HEK293 (cell line): ENCODE measurements at regions not wholly inside any gene's neighbourhood (a gene's known extent, or its start where the extent isn't known, plus 50 kb on each side); places are given as distances from the start of the nearest gene placed in this dataset.

Experiments used
- CTCF ChIA-PET: fragments of 350-600 bp; formaldehyde crosslinking; extraction: SDS; loops from one replicate; lab custom pipeline; 2021; ENCODE audit warnings: antibody characterized with exemption; lab: Yijun Ruan, JAX
- POLR2A ChIA-PET: fragments of 300-600 bp; formaldehyde crosslinking; extraction: SDS; loops from one replicate; lab custom pipeline; 2020; ENCODE audit warnings: antibody characterized with exemption, inconsistent platforms; lab: Yijun Ruan, JAX
- H3K27ac ChIP-seq: fragments of 200-500 bp; sonication (Bioruptor generic); 2 replicates; pipeline ENCODE4 v1.5.1; 2014; ENCODE audit warnings: low read depth, low read length, control low read depth, inconsistent platforms; ENCODE audit errors: extremely low read depth
- H3K36me3 ChIP-seq, 2 experiments: fragments of 200-500 bp in 1 of 2; sonication (Bioruptor generic) in 1 of 2; 1 replicate in 1 of 2; 2 replicates in 1 of 2; pipeline ENCODE4 v1.5.1; 2014 to 2017; ENCODE audit warnings: inconsistent platforms in 2 of 2, low read length in 2 of 2; ENCODE audit not compliant: control insufficient read depth in 2 of 2, insufficient read depth in 1 of 2
- H3K4me1 ChIP-seq: fragments of 200-500 bp; sonication (Bioruptor generic); 2 replicates; pipeline ENCODE4 v1.5.1; 2014; ENCODE audit warnings: mild to moderate bottlenecking, low read length, inconsistent platforms; ENCODE audit not compliant: control insufficient read depth, insufficient read depth
- H3K4me3 ChIP-seq: 2 replicates; pipeline ENCODE4 v1.5.1; 2011; ENCODE audit warnings: low read depth, mild to moderate bottlenecking, control low read depth, low read length, moderate library complexity
- H3K9me3 ChIP-seq: fragments of 200-500 bp; sonication (Bioruptor generic); 2 replicates; pipeline ENCODE4 v1.5.1; 2014; ENCODE audit warnings: low read depth, low read length, inconsistent platforms; ENCODE audit not compliant: control insufficient read depth, insufficient read depth
- BCL11A ChIP-seq: fragments of 450-650 bp; formaldehyde crosslinking; IDR thresholded peaks from 2 replicates; pipeline ENCODE4 v1.5.1; 2016; ENCODE audit warnings: low read depth, missing biosample characterization, missing genetic modification characterization
- BCL6B ChIP-seq: fragments of 450-650 bp; formaldehyde crosslinking; IDR thresholded peaks from 2 replicates; pipeline ENCODE4 v1.5.1; 2017; ENCODE audit warnings: missing biosample characterization, missing genetic modification characterization
- EGR2 ChIP-seq: fragments of 450-650 bp; formaldehyde crosslinking; IDR thresholded peaks from 2 replicates; pipeline ENCODE4 v1.5.1; 2016; ENCODE audit warnings: low read depth, missing biosample characterization, missing genetic modification characterization
- MZF1 ChIP-seq: fragments of 450-650 bp; formaldehyde crosslinking; IDR thresholded peaks from 2 replicates; pipeline ENCODE4 v1.5.1; 2017; ENCODE audit warnings: missing biosample characterization, missing genetic modification characterization, borderline replicate concordance
- ZBTB6 ChIP-seq: fragments of 450-650 bp; formaldehyde crosslinking; IDR thresholded peaks from 2 replicates; pipeline ENCODE4 v1.5.1; 2017; ENCODE audit warnings: missing biosample characterization, missing genetic modification characterization
- ZIC2 ChIP-seq: fragments of 450-650 bp; formaldehyde crosslinking; IDR thresholded peaks from 2 replicates; pipeline ENCODE4 v1.5.1; 2016; ENCODE audit warnings: missing biosample characterization, missing genetic modification characterization
- ZNF2 ChIP-seq: fragments of 450-650 bp; formaldehyde crosslinking; IDR thresholded peaks from 2 replicates; pipeline ENCODE4 v1.5.1; 2016; ENCODE audit warnings: missing biosample characterization, missing genetic modification characterization
- ZNF248 ChIP-seq: fragments of 450-650 bp; formaldehyde crosslinking; IDR thresholded peaks from 2 replicates; pipeline ENCODE4 v1.5.1; 2017; ENCODE audit warnings: missing biosample characterization, missing genetic modification characterization
- ZNF302 ChIP-seq: fragments of 450-650 bp; formaldehyde crosslinking; IDR thresholded peaks from 2 replicates; pipeline ENCODE4 v1.5.1; 2016; ENCODE audit warnings: missing biosample characterization, missing genetic modification characterization, low read depth
- ZNF366 ChIP-seq: fragments of 450-650 bp; formaldehyde crosslinking; conservative IDR thresholded peaks from 2 replicates; pipeline ENCODE4 v1.5.1; 2016; ENCODE audit warnings: missing biosample characterization, missing genetic modification characterization
- ZNF549 ChIP-seq: fragments of 450-650 bp; IDR thresholded peaks from 2 replicates; pipeline ENCODE4 v1.5.1; 2018; ENCODE audit warnings: missing biosample characterization, missing genetic modification characterization, mild to moderate bottlenecking, inconsistent platforms, moderate library complexity
- ZNF600 ChIP-seq: fragments of 450-650 bp; formaldehyde crosslinking; IDR thresholded peaks from 2 replicates; pipeline ENCODE4 v1.5.1; 2016; ENCODE audit warnings: missing biosample characterization, missing genetic modification characterization
- ZNF747 ChIP-seq: fragments of 450-650 bp; formaldehyde crosslinking; IDR thresholded peaks from 2 replicates; pipeline ENCODE4 v1.5.1; 2016; ENCODE audit warnings: missing biosample characterization, missing genetic modification characterization
- TF ChIP-seq, protein P1 (sequence below): fragments of 450-650 bp; formaldehyde crosslinking; IDR thresholded peaks from 2 replicates; pipeline ENCODE4 v1.5.1; 2016; ENCODE audit warnings: missing biosample characterization, missing genetic modification characterization
- TF ChIP-seq, protein P2 (sequence below): fragments of 450-650 bp; formaldehyde crosslinking; IDR thresholded peaks from 2 replicates; pipeline ENCODE4 v1.5.1; 2017; ENCODE audit warnings: missing biosample characterization, missing genetic modification characterization

DNA sequence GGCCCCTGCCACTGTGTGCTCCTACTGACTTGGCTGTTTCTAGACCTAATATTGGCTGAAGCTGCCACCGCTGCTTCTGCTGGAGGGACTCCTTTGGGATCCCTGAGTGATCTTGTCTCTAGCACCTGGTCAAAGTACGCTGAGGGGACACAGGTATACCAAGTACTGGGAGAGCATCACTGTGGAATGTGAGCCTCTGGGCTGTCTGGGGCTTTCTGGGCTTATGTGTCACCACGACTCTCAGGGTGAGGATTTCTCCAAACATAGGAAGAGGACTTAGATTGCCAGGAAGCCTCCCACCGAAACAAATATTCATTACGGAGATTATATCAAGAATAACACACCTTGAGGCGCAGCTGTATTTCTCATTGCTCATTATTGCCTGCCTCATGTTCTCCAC, 435.8 kb downstream of the HS3ST3B1 start (continued):
- TF ChIP-seq EGR2 (tag by site-specific recombination) (no peak), ZNF549 (tag by site-specific recombination) (no peak), MZF1 (no peak), ZNF2 (tag by site-specific recombination) (no peak)
- TF ChIP-seq, all 188 proteins: peak for 0

DNA sequence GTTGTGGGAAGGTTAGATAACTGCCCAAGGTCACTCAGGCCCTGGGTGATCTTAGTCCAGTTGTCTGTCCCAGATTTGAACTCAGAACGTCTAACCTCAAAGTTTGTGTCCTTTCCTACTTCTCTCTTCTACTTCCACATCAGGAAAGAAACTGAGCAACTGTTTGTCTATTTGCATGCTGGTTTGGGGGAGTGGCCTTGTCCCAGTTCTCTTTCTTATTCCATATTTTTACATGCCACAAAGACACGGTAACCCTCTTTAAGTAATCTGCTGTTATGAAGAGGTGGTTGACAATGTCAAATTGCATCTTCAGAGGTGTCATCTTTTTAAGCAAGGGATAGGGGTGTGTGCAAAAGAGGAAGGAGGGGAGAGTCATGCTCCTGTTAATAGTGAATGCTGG, 432.5 kb downstream of the HS3ST3B1 start:
- Histone ChIP-seq H3K9me3 (no peaks in the 10 kb centered on the region), H3K36me3 (no peaks in the 10 kb centered on the region), H3K4me1 (no peaks in the 10 kb centered on the region), H3K4me3 (no peak overlapping the region), H3K27ac (no peak overlapping the region)
- POLR2A ChIA-PET = no interaction called here
- CTCF ChIA-PET = no interaction called here
- TF ChIP-seq ZNF747 (no peak), ZNF302 (tag by site-specific recombination) (no peak)

DNA sequence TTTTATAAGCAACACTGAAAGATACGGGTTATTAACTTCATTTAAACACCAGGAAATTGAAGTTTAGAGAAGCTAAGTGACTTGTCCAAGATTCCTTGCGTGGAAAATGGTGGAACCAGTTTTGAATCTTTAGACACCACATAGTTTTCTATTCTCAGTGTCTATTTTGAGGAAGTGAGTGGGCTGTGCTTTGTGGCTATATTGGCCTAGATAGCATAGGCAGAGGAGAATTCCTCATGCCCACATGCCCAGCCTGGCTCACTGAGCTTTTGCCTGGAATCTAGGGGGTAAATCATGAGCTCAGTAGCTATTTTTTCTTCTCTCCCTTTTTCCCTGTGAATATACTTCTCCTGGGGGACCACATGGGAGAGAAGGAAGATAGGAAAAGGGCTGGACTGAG, 431.3 kb downstream of the HS3ST3B1 start:
- Histone ChIP-seq H3K4me3 (no peak overlapping the region), H3K9me3 (no peaks in the 10 kb centered on the region), H3K27ac (no peak overlapping the region), H3K36me3 (no peaks in the 10 kb centered on the region), H3K4me1 (no peaks in the 10 kb centered on the region)
- ChIA-PET POLR2A (no interaction called here), CTCF (interaction anchor here (0.6 to 0.8 kb wide), 2 partner anchors 8 to 297 kb away, joined by 3 to 5 read pairs; no protein-coding TSS in a partner anchor)
- TF ChIP-seq ZIC2 (tag by site-specific recombination) (no peak), ZNF248 (tag by site-specific recombination) (no peak), ZNF366 (tag by site-specific recombination) (no peak), BCL11A (tag by site-specific recombination) (no peak), ZBTB6 (tag by site-specific recombination) (no peak), BCL6B (no peak), ZNF600 (tag by site-specific recombination) (no peak)
- TF ChIP-seq, protein P1, sequence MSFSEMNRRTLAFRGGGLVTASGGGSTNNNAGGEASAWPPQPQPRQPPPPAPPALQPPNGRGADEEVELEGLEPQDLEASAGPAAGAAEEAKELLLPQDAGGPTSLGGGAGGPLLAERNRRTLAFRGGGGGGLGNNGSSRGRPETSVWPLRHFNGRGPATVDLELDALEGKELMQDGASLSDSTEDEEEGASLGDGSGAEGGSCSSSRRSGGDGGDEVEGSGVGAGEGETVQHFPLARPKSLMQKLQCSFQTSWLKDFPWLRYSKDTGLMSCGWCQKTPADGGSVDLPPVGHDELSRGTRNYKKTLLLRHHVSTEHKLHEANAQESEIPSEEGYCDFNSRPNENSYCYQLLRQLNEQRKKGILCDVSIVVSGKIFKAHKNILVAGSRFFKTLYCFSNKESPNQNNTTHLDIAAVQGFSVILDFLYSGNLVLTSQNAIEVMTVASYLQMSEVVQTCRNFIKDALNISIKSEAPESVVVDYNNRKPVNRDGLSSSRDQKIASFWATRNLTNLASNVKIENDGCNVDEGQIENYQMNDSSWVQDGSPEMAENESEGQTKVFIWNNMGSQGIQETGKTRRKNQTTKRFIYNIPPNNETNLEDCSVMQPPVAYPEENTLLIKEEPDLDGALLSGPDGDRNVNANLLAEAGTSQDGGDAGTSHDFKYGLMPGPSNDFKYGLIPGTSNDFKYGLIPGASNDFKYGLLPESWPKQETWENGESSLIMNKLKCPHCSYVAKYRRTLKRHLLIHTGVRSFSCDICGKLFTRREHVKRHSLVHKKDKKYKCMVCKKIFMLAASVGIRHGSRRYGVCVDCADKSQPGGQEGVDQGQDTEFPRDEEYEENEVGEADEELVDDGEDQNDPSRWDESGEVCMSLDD (tag by site-specific recombination) = no peak
- TF ChIP-seq, protein P2, sequence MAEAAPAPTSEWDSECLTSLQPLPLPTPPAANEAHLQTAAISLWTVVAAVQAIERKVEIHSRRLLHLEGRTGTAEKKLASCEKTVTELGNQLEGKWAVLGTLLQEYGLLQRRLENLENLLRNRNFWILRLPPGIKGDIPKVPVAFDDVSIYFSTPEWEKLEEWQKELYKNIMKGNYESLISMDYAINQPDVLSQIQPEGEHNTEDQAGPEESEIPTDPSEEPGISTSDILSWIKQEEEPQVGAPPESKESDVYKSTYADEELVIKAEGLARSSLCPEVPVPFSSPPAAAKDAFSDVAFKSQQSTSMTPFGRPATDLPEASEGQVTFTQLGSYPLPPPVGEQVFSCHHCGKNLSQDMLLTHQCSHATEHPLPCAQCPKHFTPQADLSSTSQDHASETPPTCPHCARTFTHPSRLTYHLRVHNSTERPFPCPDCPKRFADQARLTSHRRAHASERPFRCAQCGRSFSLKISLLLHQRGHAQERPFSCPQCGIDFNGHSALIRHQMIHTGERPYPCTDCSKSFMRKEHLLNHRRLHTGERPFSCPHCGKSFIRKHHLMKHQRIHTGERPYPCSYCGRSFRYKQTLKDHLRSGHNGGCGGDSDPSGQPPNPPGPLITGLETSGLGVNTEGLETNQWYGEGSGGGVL (tag by site-specific recombination) = no peak
